AG10803 (cell line): ENCODE measurements at regions not wholly inside any gene's neighbourhood (a gene's known extent, or its start where the extent isn't known, plus 50 kb on each side); places are given as distances from the start of the nearest gene placed in this dataset.

ENCODE experiments used
- DNase-seq: peaks from one replicate; pipeline ENCODE4 v3.0.0; 2010; ENCODE audit warnings: low read depth
- H3K4me3 ChIP-seq: 2 replicates; pipeline ENCODE4 v1.5.1; 2011; ENCODE audit warnings: mild to moderate bottlenecking, low read length, control low read depth
- TF ChIP-seq, protein P1 (sequence below): conservative IDR thresholded peaks from 2 replicates; pipeline ENCODE4 v1.5.1; 2011; ENCODE audit warnings: mild to moderate bottlenecking, low read length, control low read depth, inconsistent platforms

GRCh38 chr7:106459397-106460072 is 174.8 kb upstream of the NAMPT start:
- no peak for DNase-seq
- TF ChIP-seq, protein P1, sequence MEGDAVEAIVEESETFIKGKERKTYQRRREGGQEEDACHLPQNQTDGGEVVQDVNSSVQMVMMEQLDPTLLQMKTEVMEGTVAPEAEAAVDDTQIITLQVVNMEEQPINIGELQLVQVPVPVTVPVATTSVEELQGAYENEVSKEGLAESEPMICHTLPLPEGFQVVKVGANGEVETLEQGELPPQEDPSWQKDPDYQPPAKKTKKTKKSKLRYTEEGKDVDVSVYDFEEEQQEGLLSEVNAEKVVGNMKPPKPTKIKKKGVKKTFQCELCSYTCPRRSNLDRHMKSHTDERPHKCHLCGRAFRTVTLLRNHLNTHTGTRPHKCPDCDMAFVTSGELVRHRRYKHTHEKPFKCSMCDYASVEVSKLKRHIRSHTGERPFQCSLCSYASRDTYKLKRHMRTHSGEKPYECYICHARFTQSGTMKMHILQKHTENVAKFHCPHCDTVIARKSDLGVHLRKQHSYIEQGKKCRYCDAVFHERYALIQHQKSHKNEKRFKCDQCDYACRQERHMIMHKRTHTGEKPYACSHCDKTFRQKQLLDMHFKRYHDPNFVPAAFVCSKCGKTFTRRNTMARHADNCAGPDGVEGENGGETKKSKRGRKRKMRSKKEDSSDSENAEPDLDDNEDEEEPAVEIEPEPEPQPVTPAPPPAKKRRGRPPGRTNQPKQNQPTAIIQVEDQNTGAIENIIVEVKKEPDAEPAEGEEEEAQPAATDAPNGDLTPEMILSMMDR = no peak
- H3K4me3 ChIP-seq = no peak overlapping the region

DNA sequence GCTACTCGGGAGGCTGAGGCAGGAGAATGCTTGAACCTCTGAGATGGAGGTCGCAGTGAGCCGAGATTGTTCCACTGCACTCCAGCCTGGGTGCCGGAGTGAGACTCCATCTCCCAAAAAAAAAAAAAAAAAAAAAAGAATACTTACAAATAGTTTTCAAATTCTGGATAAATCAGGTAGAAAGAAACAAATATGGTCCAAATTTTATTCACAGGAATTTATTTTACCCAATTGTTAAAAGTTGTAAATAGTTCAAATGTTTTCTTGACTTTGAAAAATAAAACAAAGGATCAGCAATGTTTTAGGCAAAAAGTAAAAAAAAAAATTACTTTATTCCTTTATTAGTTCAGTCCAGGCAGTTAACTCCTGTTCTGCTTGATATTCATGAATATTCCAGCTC is 172.9 kb upstream of the NAMPT start:
- TF ChIP-seq, protein P1 = no peak
- no peak for DNase-seq

GRCh38 chr7:106456329-106456728 is 171.5 kb upstream of the NAMPT start:
- TF ChIP-seq, protein P1 = no peak
- H3K4me3 ChIP-seq = no peak overlapping the region
- no peak for DNase-seq

More for the DNA sequence above, 172.9 kb upstream of the NAMPT start:
- H3K4me3 ChIP-seq = no peak overlapping the region

GRCh38 chr7:106452031-106452851 is 167.5 kb upstream of the NAMPT start:
- no peak for DNase-seq
- H3K4me3 ChIP-seq = no peak overlapping the region
- TF ChIP-seq, protein P1 = no peak

DNA sequence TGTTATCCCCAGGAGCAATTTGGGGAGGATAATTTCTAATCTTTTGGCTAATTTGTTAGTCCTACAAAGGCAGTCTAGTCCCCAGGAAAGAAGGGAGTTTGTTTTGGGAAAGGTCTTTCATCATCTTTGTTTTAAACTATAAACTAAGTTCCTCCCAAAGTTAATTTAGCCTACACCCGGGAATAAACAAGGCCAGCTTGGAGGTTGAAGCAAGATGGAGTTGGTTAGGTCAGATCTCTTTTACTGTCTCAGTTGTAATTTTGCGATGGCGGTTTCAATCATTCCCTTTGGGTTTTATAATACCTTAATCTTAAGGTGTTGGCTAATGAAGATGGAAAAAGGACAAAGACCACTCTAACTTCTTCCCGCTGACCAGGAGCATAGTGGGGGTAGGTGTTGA is 166.4 kb upstream of the NAMPT start:
- no peak for DNase-seq
- TF ChIP-seq, protein P1 = no peak
- no peak overlapping the region for H3K4me3 ChIP-seq

GRCh38 chr7:106450716-106451115 is 165.9 kb upstream of the NAMPT start:
- H3K4me3 ChIP-seq = no peak overlapping the region
- TF ChIP-seq, protein P1 = no peak
- no peak for DNase-seq
